Activated CD8-positive, alpha-beta memory T cell treated with anti-CD3 and anti-CD28 coated beads, Interleukin-2, amount 50 U/mL, for 24 hours (primary cell): ENCODE measurements at regions not wholly inside any gene's neighbourhood (a gene's known extent, or its start where the extent isn't known, plus 50 kb on each side); places are given as distances from the start of the nearest gene placed in this dataset.

ENCODE experiments used
- DNase-seq: peaks from one replicate; pipeline ENCODE4 v3.0.0-alpha.2; 2020; ENCODE audit errors: extremely low read depth

DNA sequence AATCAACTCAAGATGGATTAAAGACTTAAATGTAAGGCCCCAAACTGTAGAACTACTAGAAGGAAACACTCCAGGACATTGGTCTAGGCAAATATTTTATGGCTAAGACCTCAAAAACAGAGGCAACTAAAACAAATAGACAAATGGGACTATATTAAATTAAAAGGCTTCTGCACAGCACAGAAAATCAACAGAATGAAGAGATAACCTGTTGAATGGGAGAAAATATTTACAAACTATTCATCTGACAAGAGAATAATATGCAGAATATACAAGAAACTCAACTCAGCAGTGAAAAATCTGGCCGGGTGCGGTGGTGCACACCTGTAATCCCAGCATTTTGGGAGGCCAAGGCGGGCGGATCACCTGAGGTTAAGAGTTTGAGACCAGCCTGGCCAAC lies 84.1 kb upstream of the HNRNPU start:
- DNase-seq = no peak

DNA sequence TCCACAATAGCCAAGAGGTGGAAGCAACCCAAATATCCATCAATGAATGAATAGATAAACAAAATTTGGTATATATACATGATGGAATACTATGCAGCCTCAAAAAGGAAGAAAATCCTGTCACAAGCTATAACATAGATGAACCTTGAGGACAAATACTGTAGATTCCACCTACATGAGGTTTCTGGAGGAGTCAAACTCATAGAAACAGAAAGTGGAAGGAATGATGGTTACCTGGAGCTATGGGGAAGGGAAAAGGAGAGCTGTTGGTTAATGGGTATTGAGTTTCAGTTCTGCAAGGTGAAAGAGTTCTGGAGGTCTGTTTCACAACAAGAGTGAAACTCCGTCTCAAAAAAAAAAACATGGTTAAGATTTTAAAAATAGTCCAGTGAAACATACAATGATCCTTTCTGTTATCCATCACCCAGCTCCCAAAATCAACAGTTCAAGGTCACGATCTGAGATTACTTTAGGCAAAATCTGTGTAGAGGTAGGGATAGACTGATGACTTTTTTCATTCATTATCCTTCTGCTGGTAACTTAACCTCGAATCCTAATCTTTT lies 80.8 kb upstream of the HNRNPU start:
- no peak for DNase-seq

DNA sequence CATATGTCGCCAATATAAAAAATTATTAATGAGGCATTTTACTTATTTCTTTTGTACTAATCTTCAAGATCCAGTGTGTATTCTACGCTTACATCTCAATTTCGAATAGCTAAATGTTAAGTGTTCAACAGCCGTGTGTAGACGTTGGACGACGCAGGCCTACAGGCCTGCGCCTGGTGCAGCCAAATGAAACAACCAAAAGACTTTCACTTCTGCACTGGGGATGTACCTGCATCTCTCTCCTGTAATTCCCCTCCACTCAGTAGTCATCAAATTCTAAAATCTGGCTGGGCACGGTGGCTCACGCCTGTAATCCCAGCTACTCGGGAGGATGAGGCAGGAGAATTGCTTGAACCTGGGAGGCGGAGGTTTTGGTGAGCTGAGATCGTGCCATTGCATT lies 76.8 kb upstream of the HNRNPU start:
- DNase-seq = no peak

DNA sequence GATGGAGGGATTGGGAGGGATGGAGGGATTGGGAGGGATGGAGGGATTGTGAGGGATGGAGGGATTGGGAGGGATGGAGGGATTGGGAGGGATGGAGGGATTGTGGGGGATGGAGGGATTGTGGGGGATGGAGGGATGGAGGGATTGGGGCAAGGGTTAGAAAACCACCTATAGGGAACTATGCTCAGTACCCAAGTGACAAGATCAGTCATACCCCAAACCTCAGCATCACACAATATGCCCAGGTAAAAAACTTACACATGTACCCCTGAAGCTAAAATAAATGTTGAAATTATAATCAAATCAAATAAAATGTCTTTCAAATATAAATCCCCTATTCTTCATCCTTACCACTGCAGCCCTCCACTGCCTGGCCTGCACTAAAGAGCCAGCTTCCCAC lies 72.8 kb upstream of the HNRNPU start:
- no peak for DNase-seq

DNA sequence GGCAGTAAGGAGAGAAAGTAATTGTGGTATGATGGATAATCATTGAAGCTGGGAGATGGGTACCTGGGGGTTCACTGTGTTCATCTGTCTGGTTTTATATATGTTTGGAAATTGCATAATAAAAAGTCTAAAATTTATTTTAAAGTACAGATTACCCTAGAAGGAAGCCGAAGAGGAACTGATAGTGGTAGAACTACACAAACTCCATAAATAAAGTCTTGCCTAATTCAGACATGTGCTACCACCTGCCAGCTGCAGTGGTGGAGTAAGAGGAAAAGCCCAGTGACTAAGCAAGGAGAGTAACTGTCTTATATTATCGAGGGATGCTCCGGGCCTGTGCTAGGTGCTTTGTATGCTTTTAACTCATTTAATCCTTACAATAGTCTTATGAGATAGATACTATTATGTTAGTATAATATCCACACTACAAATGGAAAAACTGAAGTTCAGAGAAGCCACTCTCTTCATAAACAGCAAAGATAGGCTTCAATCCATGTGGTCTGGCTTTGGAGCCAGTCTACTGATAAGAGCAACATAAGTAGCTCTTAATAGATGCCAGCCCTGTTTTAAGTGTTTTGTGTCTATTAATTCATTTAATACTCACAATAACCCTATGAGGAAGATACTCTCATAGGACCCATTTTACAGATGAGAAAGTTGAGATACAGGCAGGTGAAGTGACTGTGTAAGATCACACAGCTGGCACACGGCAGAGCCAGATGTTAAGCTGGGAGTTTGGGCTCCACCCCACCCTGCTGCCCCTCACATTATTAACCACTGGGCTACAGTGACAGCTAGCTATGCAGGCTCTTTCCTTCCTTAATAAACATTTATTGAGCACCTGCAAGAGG lies 56.8 kb upstream of the HNRNPU start:
- no peak for DNase-seq

DNA sequence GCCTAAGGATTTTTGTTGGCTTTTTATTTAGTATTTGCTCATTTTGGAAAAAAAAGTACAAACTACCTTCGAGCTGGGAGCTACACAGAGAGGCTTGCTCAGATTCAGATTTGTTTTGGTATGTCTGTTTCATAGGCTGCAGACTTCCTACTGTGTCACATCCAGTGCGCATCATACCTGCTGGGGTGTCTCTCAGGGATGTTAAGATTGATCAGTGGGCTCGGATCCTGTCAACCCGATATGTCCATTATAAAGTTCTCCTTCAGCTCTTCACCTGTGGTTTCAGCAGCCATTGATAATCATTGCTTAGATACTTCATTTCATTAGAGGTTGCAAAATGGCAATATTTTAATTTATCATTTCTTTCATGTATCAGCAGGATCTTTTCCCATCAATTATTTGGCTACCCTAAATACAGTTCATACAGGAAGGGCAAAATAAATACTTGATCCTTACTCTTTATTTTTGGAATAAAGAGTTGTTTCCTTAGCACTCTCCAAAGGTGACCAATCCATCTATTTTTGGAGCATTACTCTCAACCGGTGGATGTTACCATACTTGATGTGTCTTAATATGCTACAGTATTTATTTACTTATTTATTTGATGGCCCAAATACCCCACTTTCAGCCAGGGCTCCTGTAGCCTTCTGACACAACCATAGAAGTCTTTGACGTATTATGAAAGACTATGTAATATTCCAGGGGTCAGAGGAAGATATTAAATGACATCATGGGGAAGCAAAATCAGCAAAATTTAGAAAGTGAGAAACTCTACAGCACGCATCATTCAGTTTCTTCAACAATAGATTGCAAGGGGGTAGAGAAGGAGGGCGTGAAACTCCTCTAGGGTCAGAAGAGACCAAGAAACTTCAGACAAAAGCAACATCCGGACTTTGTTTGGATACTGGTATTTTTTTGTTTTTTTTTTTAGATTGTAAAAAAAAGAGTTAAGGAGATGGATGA lies 55.3 kb upstream of the HNRNPU start:
- DNase-seq = no peak

DNA sequence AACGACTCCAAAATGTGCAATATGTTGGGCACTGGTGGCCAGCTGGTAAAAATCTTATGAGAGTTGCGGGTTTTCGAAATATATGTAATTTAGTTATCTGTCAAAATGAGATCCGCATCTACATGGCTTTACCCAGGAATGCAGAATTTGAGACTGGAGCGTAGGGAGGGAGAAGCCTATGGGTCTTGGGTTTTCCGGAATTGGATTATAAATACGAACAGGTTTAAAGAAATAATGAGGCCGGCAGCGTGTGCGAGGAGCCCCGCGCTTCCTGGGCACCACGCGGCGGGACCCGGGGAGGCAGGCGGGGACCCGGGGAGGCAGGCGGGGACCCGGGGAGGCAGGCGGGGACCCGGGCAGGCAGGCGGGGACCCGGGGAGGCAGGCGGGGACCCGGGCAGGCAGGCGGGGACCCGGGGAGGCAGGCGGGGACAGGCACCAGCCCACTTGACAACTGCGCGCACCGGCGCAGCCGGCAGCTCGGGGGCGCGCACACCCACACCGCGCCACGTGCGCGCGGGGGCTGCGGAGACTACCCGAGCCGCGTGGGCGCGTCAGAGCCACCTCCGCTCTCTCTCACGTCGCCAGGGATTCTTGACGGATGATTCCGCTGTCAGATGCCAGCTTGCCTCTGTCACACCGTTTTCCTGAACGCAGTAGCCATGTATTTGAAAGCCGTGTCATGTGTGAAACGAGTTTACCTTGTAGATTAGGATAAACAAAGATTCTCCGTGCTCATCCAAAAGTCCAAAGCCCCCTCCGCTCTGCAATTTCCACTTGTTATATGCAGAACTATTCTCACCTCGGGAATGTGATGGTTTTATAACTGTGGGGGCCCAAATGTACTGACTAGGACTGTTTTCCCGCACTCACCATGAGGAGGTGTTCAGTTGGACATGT lies 54.3 kb upstream of the HNRNPU start:
- peak; percentile 5 for DNase-seq

DNA sequence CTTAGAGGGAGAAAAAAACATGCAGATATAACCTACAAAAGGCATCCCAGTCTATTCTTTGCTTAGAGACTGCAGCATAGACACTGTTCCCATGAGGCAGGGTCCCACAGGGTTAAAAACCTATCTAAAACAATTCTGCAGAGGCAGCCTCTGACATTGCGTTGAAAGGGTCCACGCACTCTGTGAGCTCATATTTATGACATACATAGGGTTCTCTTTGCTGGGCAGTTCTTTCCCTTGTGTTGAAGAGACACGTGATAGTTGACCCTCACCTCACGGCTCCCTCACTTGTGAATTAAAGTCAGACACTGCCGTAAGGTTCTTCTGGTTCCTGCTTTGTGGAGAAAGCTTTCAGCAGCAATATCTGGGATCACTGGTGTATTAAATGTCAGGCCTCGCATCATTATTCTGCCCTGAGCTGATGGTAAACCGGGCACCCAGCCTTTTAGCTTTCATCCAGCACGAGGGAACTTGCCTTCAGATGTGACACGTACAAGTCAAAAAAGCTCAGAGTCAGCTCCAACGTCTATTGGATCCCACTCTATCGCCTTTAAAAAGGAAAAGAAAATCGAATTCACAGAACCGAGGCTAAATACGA lies 52.8 kb upstream of the HNRNPU start:
- no peak for DNase-seq

DNA sequence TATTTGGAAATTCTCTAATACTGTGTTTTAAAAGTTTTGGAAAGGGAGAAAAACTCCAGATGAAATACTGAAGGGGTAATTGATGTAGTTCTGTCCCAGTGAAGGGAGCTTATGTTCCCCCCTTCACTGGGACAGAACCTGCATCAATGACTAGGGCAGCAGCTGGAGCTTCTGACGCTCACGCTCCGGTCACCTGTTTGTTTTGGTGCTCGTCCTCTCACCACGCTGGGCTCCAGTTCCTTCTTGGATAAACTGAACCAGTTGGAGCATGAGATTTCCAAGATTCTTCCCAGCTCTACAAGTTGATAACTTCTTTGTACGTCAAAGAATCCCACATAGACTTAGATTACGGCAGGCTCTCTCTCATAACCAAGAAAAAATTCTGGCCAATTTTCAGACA lies 51.4 kb upstream of the HNRNPU start:
- no peak for DNase-seq

DNA sequence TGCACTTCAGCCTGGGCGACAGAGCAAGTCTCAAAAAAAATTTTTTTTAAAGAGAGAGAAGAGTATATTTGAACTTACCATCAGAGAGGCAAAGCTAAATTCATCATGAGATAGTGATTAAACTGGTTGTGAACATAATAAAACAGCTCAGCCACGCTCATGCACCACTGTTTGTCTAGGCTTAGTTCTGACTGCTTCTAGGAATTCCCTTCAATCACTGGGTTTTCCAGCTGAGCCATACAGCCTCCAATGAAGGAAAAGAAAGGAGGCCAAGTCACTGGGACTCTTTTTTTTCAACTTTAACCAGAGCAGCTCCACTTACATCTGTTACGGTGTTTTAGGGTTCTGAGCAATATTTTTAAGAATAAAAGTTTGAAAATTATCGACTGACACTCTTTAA lies 50.4 kb upstream of the HNRNPU start:
- DNase-seq = no peak
